HG03097 (cell line): ENCODE measurements at regions not wholly inside any gene's neighbourhood (a gene's known extent, or its start where the extent isn't known, plus 50 kb on each side); places are given as distances from the start of the nearest gene placed in this dataset.
A peak's percentile ranks its signal among the peaks of the same experiment; 100 is the strongest.

ENCODE experiments used
- ATAC-seq: cut with Tn5 transposase; IDR thresholded peaks from one replicate; pipeline ENCODE4 v1.9.1; 2021; ENCODE audit not compliant: unreplicated experiment, low FRiP score

- no peak for ATAC-seq
Observed at GRCh38 chr2:105626212-105626965, 118.3 kb upstream of the NCK2 start.

DNA sequence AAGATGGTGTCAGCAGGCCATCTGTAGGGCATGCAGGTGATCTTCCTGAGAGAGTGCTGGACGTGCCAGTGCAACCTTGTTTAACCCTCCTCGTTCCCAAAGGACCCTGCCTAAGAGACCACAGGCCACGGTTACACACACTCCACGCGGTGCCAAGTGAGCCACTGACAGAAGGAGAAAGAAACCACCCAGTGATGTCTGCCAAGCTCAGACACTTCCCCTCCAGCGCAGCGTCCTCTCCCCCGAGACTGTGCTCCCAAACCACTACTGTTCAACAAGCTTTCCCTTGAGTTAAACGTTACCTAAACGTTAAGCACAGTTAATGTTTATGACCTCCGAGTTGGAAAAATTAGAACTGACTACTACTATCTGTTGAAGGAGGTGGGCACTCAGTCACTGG is 119.1 kb upstream of the NCK2 start:
- ATAC-seq, result peak; percentile 54

- ATAC-seq, result no peak
Observed at GRCh38 chr2:105621038-105621437, 123.7 kb upstream of the NCK2 start.

GRCh38 chr2:105618351-105618659 is 126.4 kb upstream of the NCK2 start:
- ATAC-seq, result no peak

GRCh38 chr2:105617631-105618350 is 126.9 kb upstream of the NCK2 start:
- no peak for ATAC-seq

DNA sequence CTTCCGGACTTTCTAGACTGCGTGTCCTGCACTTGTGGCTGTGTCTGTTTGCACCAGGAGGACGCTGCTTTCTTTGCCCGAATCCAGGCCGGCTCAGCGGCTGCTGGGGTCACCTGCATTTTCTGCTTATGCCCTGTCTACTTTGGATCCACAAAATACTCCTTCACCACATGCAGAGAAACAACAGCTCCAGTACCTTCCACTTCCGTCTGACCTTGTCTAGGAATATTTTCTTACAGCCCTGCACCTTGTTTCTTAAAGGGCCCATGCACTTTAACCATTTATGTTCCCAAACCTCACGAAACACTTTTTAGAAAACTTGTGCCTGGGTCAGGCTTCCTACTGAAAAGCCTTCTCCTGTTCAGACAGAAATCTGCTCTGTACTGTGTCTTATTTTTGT is 129.4 kb upstream of the NCK2 start:
- no peak for ATAC-seq

GRCh38 chr2:105611811-105612424 is 132.8 kb upstream of the NCK2 start:
- ATAC-seq, result no peak

DNA sequence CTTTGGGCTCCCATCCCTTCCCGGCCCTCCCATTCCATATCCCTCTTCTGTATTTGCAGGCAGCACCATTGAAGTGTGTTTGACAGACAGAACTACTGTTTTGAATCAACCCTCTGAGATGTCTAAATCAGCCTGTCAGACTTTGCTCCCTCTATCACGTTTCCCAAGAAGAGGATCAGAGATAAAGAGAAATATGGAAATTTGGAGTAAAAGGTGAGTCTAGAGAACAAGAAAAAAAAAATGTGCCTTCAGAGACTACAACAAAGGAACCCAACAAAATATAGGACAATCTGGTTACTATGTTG is 133.4 kb upstream of the NCK2 start:
- ATAC-seq, result no peak

GRCh38 chr2:105610576-105611332 is 134.0 kb upstream of the NCK2 start:
- no peak for ATAC-seq

- no peak for ATAC-seq
Observed at GRCh38 chr2:105609746-105610402, 134.8 kb upstream of the NCK2 start.

GRCh38 chr2:105607920-105608504 is 136.7 kb upstream of the NCK2 start:
- ATAC-seq, result no peak

GRCh38 chr2:105606081-105606480 is 138.6 kb upstream of the NCK2 start:
- ATAC-seq, result no peak

DNA sequence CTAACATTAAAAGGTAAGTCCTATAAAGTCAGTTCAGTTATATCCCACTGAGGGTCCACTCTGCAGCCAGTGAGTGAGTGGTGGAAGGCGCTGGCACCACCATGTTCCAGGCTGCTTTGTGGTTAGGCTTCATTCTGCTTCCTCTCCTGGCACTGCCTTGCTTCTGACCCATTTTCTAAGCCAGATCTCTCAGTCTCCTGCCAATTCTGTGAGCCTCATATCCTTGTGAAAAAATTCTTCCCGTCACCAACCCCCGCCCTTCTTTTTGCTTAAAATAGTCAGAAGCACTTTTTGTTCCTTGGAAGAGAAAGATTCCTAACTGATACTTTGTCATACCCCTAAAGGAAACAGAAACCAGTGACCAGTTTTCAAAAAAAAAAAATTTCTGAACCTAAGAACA is 139.8 kb upstream of the NCK2 start:
- no peak for ATAC-seq

DNA sequence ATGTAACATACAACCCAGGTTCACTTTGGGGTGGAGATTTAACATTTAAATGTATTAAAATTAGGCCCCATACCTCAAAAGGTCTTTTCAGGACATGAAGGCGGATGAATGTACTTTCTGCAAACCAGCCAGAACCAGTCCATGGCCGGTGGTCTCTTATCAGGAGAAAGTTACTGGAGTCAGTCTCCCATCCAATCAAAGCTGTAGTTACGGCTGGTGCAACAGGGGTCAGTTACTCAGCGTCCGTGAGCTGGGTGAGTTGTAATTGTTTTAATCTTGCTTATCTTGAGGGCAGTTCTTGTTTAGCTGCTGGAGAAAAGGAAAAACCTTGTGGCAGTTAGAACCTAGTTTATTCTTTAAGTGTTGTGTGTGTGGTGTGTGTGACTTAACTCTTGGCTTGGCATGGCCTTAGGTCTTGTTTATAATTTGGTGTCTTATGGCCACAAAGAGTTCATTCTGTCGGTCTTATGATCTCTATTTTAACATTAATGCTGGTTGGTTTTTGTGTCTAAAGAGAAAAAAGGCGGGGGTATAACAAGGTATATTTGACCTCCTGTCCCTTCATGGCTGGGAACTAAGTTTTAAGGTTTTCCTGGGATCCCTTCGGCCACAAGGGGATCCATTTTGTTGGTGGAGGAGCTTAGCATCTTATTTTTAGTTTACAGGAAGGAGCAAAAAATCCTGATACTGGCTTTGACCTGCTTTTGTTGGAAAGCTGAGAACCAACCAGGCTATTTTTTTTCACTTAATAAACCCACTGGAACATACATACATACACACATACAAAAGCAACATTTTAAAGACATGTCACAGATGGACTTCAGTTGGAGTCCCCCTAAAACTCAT is 143.5 kb upstream of the NCK2 start:
- ATAC-seq, result no peak

- no peak for ATAC-seq
Observed at GRCh38 chr2:105600602-105600948, 144.1 kb upstream of the NCK2 start.

- no peak for ATAC-seq
Observed at GRCh38 chr2:105600037-105600442, 144.7 kb upstream of the NCK2 start.

GRCh38 chr2:105598829-105599698 is 145.6 kb upstream of the NCK2 start:
- ATAC-seq, result no peak

DNA sequence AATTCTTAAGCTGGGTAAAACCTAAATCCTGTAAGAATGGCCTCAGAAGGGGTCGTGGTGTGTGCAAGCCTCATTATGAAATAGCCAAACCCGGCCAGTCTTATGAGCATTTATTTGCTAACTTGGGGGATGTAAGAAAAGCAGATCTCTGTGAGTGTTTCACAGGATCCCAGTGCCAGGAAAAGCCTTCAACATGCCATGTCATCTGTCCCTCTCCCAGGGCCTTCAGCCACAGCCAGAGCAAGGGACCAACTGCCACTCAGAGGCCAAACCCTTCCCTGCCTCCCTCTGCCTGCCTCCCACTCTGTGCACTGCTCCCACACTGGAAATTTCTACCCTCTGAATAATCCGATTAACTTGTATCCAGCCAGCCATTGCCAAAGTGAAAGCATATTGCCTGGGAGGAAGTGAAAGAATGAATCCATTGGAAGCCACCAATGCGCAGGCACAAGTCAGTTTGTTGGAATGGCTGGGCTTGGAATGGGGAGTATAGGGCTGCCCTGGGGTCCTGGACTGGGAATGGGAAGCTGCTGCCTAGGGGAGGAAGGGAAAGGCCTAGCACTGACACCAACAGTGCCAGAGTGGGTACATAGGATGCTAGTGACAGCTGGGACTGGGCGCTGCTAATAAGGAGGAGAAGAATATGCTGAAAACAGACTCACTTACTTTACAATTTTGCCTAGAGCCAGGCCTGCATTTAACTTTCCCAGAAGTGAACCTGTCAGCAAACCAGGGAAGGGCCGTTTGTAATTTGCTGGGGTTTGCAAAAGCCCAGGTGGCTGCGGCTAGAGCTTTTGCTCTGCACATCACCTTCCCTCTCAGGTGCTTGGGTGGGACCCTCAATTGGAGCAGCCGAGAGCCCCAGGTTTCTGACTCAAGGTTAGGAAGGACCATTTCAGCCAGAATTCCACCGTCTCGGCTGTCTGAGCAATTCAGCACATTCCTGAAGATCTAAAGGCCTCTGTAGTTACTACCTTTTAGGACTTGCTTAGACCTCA is 146.6 kb upstream of the NCK2 start:
- no peak for ATAC-seq
